ENCODE measurements at regions not wholly inside any gene's neighbourhood (a gene's known extent, or its start where the extent isn't known, plus 50 kb on each side); places are given as distances from the start of the nearest gene placed in this dataset.

DNA sequence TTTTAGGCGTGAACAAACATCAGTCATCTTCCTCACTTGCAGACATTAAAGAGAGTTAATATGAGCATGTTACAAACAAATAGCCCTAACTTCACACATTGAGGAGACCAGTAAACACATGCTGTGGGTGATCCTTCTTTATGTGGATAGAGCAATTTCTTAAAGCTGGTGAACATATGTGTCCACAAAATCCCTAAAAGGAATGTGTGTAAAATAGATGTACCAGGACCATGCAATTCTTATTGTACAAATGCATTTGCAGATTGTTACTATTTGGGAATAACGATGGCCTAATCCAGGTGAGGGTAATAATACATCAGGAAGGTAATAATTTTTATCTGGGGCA is 228.9 kb downstream of the ALDH8A1 start:
- H3K4me1 ChIP-seq, result peaks cover 39 to 69% (median 55%) of the 10 kb centered on the region in 4 donors
- no peaks in the 10 kb centered on the region for H3K27me3 ChIP-seq
- H3K9me3 ChIP-seq, result no peaks in the 10 kb centered on the region
- H3K4me3 ChIP-seq, result no peak overlapping the region
- TF ChIP-seq, protein P1, sequence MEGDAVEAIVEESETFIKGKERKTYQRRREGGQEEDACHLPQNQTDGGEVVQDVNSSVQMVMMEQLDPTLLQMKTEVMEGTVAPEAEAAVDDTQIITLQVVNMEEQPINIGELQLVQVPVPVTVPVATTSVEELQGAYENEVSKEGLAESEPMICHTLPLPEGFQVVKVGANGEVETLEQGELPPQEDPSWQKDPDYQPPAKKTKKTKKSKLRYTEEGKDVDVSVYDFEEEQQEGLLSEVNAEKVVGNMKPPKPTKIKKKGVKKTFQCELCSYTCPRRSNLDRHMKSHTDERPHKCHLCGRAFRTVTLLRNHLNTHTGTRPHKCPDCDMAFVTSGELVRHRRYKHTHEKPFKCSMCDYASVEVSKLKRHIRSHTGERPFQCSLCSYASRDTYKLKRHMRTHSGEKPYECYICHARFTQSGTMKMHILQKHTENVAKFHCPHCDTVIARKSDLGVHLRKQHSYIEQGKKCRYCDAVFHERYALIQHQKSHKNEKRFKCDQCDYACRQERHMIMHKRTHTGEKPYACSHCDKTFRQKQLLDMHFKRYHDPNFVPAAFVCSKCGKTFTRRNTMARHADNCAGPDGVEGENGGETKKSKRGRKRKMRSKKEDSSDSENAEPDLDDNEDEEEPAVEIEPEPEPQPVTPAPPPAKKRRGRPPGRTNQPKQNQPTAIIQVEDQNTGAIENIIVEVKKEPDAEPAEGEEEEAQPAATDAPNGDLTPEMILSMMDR (IDR thresholded peaks at IDR 0.05), result no peak
- TF ChIP-seq POLR2AphosphoS5 (IDR thresholded peaks at IDR 0.05), result no peak
- no peak for TF ChIP-seq POLR2A (IDR thresholded peaks at IDR 0.05; ENCODE audit: low read depth)
- TF ChIP-seq EP300 (IDR thresholded peaks at IDR 0.05), result no peak
- intact Hi-C loops (cut with DNase I), result no loop called here
- no peak for DNase-seq (ENCODE audit: extremely low spot score)
- WGBS, result 44% methylated on average over 2 of the region's 2 CpGs
- H3K27ac ChIP-seq (replicated peaks in 1 of 4), result peak overlapping the region in 2 of 4 donors; percentile 36 to 45
- no peaks in the 10 kb centered on the region for H3K36me3 ChIP-seq

DNA sequence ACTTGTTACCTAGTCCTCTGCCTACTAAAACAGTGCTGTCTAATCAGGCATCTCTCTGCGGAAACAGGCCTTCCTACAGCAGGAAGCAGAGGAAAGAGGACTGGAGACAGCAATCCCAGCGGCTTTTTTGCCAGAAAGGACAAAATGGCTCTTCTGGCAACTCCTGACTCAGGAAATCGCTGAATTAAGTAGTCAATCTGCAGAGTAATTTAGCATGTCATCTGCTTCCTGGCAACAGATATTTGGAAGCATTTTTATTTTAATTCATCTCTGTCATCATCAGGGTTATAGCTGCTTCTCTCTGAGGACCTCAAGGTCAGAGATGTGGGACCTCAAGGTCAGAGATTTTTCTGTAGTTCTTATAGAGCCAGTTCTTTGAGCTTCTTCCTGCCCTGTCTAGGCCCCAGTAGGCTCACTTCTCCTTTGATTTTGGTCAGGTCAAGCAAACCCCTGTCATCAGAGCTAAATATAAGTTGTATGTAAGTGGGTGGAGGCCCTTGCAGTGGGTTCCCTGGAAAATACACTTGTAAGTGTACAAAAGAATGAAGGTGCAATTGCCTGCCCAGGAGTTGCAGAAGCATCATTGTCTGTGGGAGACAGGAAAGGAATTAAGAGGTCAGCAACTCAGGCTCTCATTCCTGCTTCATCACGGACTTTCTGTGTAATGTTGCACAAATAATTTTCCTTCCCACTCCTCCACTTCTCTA is 229.4 kb downstream of the ALDH8A1 start:
- no peak for TF ChIP-seq POLR2A (IDR thresholded peaks at IDR 0.05; ENCODE audit: low read depth)
- TF ChIP-seq, protein P1 (IDR thresholded peaks at IDR 0.05), result no peak
- TF ChIP-seq EP300 (IDR thresholded peaks at IDR 0.05), result no peak
- TF ChIP-seq POLR2AphosphoS5 (IDR thresholded peaks at IDR 0.05), result peak; percentile 11 to 29
- Histone ChIP-seq H3K9me3 (no peaks in the 10 kb centered on the region), H3K36me3 (no peaks in the 10 kb centered on the region), H3K27ac (replicated peaks in 1 of 4) (peak overlapping the region; percentile 15 to 45 (median 34)), H3K4me1 (peaks cover 38 to 69% (median 55%) of the 10 kb centered on the region in 4 donors), H3K4me3 (no peak overlapping the region), H3K27me3 (no peaks in the 10 kb centered on the region)
- WGBS, result 24% methylated on average over 4 of the region's 4 CpGs
- intact Hi-C loops (cut with DNase I), result no loop called here
- DNase-seq (ENCODE audit: extremely low spot score), result no peak

DNA sequence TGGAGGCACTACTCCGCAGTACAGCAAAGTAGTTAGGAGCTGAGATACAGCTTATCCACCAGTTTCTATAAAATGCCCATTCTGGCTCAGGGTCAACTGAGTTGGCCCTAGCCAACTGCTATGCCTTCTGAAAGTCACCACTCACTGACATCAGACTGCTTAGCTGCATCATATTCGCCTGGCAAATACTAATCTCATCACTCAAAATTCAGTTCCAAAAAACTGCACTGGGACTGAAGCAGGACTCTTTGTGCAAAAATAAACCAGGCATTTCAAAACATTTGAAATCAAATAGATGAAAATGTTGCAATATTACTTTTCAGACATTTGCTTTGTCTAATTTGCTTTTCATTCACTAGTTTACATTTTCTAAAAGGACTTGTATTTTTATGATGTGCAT is 230.0 kb downstream of the ALDH8A1 start:
- TF ChIP-seq, protein P1 (IDR thresholded peaks at IDR 0.05), result no peak
- TF ChIP-seq POLR2AphosphoS5 (IDR thresholded peaks at IDR 0.05), result no peak
- intact Hi-C loops (cut with DNase I), result no loop called here
- Histone ChIP-seq H3K9me3 (no peaks in the 10 kb centered on the region), H3K36me3 (no peaks in the 10 kb centered on the region), H3K27ac (replicated peaks in 1 of 4) (peak overlapping the region; percentile 15 to 45 (median 34)), H3K4me3 (no peak overlapping the region), H3K4me1 (peaks cover 32 to 64% (median 51%) of the 10 kb centered on the region in 4 donors), H3K27me3 (no peaks in the 10 kb centered on the region)
- no peak for DNase-seq (ENCODE audit: extremely low spot score)
- 83% methylated on average over 2 of the region's 2 CpGs for WGBS

GRCh38 chr6:134719286-134719685 is 230.6 kb downstream of the ALDH8A1 start:
- peaks cover 29 to 63% (median 47%) of the 10 kb centered on the region in 4 donors for H3K4me1 ChIP-seq
- no peak for DNase-seq (ENCODE audit: extremely low spot score)
- peak overlapping the region in 3 of 4 donors; percentile 0 to 45 (median 36) for H3K27ac ChIP-seq (replicated peaks in 1 of 4)
- WGBS, result 77% methylated on average over 6 of the region's 6 CpGs
- no peaks in the 10 kb centered on the region for H3K9me3 ChIP-seq
- intact Hi-C loops (cut with DNase I), result no loop called here
- TF ChIP-seq, protein P1 (IDR thresholded peaks at IDR 0.05), result no peak
- TF ChIP-seq EP300 (IDR thresholded peaks at IDR 0.05) (no peak), POLR2A (IDR thresholded peaks at IDR 0.05; ENCODE audit: low read depth) (no peak), POLR2AphosphoS5 (IDR thresholded peaks at IDR 0.05) (no peak)
- no peaks in the 10 kb centered on the region for H3K36me3 ChIP-seq
- H3K27me3 ChIP-seq, result no peaks in the 10 kb centered on the region
- no peak overlapping the region for H3K4me3 ChIP-seq

DNA sequence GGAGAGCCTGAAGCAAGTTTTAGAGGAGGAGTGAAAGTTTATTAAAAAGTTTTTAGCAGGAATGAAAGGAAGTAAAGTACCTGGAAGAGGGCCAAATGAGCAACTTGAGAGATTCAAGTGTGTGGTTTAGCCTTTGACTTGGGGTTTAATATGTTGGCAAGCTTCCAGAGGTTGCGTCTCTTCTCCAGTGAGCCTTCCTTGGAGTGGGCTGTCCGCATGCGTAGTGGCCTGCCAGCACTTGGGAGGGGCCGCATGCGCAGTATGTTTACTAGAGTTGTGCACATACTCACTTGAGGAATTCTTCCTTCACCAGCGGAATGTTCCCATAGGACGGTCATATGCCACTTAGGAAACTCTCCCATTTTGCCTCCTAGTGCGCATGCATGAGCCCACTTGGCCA is 235.2 kb downstream of the ALDH8A1 start:
- Histone ChIP-seq H3K4me1 (peaks cover 7 to 17% (median 11%) of the 10 kb centered on the region in 4 donors), H3K4me3 (no peak overlapping the region), H3K9me3 (no peaks in the 10 kb centered on the region), H3K27ac (replicated peaks in 1 of 4) (peak overlapping the region in 1 of 4 donors; percentile 14), H3K27me3 (no peaks in the 10 kb centered on the region), H3K36me3 (no peaks in the 10 kb centered on the region)
- TF ChIP-seq POLR2A (IDR thresholded peaks at IDR 0.05; ENCODE audit: low read depth) (no peak), EP300 (IDR thresholded peaks at IDR 0.05) (no peak), POLR2AphosphoS5 (IDR thresholded peaks at IDR 0.05) (no peak)
- TF ChIP-seq, protein P1 (IDR thresholded peaks at IDR 0.05), result no peak
- DNase-seq (ENCODE audit: extremely low spot score), result no peak
- 69% methylated on average over 8 of the region's 8 CpGs for WGBS
- intact Hi-C loops (cut with DNase I), result no loop called here

Data from esophagus muscularis mucosa (tissue), 4 donors.